Prostate gland (tissue), 2 donors: ENCODE measurements at regions not wholly inside any gene's neighbourhood (a gene's known extent, or its start where the extent isn't known, plus 50 kb on each side); places are given as distances from the start of the nearest gene placed in this dataset.

Experiments
- POLR2A ChIP-seq: fragments of 450-650 bp; IDR thresholded peaks from one replicate; pipeline ENCODE4 v1.6.1; 2016; ENCODE audit warnings: antibody characterized with exemption, mild to moderate bottlenecking
- POLR2AphosphoS5 ChIP-seq: sonication (generic); formaldehyde crosslinking; IDR thresholded peaks from one replicate; pipeline ENCODE4 v1.6.1; 2017; ENCODE audit warnings: antibody characterized with exemption
- TF ChIP-seq, protein P1 (sequence below), 4 experiments: fragments of 200-600 bp in 2 of 4; fragments of 450-650 bp in 2 of 4; sonication (generic) in 2 of 4; IDR thresholded peaks; 1 replicate in 3 of 4; 2 replicates in 1 of 4; pipeline ENCODE4 v1.5.1; 2016 to 2019; ENCODE audit warnings: antibody characterized with exemption in 4 of 4, mild to moderate bottlenecking in 2 of 4, moderate library complexity in 2 of 4

- TF ChIP-seq POLR2AphosphoS5 (no peak), POLR2A (no peak)
- TF ChIP-seq, protein P1, sequence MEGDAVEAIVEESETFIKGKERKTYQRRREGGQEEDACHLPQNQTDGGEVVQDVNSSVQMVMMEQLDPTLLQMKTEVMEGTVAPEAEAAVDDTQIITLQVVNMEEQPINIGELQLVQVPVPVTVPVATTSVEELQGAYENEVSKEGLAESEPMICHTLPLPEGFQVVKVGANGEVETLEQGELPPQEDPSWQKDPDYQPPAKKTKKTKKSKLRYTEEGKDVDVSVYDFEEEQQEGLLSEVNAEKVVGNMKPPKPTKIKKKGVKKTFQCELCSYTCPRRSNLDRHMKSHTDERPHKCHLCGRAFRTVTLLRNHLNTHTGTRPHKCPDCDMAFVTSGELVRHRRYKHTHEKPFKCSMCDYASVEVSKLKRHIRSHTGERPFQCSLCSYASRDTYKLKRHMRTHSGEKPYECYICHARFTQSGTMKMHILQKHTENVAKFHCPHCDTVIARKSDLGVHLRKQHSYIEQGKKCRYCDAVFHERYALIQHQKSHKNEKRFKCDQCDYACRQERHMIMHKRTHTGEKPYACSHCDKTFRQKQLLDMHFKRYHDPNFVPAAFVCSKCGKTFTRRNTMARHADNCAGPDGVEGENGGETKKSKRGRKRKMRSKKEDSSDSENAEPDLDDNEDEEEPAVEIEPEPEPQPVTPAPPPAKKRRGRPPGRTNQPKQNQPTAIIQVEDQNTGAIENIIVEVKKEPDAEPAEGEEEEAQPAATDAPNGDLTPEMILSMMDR (IDR thresholded peaks at IDR 0.05): no peak
Observed at GRCh38 chr2:84137034-84137433, 322.0 kb downstream of the SUCLG1 start.
